ENCODE measurements at regions not wholly inside any gene's neighbourhood (a gene's known extent, or its start where the extent isn't known, plus 50 kb on each side); places are given as distances from the start of the nearest gene placed in this dataset.

DNA sequence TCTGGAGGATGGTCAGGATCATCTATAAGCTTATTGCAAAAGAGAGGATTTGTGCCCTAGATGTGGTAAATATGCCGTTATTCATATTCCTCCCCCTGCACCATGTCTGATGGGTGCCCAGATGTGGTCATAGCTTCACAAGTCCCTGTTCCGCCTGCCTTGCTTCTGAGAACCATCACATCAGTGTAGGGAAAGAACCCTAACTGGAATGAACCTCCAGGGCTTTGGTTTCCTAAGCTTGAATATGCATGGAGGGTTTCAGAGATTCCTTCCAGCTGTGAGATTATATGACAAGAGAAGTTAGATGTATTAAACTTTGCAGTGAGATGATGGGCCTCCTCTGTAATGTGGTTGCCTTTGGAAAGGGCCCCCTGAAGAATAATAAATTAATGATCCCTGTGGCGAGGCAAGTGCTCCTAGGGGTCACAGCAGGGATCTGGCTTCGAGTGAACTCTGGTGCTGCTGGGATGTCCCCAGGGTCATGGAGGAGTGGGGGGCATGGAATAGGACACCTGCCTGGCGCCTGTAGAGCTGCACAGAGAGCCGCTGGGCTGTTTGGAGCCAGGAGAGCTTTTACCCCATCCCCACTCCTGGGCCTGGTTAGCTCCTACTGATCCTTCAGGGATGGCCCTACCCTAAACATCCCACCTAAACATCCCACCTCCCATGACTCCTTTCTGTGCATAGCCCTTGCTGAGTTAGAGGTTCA, 56.0 kb upstream of the IRS2 start:
- TF ChIP-seq, protein P1, sequence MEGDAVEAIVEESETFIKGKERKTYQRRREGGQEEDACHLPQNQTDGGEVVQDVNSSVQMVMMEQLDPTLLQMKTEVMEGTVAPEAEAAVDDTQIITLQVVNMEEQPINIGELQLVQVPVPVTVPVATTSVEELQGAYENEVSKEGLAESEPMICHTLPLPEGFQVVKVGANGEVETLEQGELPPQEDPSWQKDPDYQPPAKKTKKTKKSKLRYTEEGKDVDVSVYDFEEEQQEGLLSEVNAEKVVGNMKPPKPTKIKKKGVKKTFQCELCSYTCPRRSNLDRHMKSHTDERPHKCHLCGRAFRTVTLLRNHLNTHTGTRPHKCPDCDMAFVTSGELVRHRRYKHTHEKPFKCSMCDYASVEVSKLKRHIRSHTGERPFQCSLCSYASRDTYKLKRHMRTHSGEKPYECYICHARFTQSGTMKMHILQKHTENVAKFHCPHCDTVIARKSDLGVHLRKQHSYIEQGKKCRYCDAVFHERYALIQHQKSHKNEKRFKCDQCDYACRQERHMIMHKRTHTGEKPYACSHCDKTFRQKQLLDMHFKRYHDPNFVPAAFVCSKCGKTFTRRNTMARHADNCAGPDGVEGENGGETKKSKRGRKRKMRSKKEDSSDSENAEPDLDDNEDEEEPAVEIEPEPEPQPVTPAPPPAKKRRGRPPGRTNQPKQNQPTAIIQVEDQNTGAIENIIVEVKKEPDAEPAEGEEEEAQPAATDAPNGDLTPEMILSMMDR (IDR thresholded peaks at IDR 0.05): no peak
- TF ChIP-seq POLR2A (IDR thresholded peaks at IDR 0.05; ENCODE audit: low read depth): no peak
- TF ChIP-seq EP300 (IDR thresholded peaks at IDR 0.05): no peak
- no peak for TF ChIP-seq POLR2AphosphoS5 (IDR thresholded peaks at IDR 0.05)
